ENCODE measurements at regions not wholly inside any gene's neighbourhood (a gene's known extent, or its start where the extent isn't known, plus 50 kb on each side); places are given as distances from the start of the nearest gene placed in this dataset.
A peak's percentile ranks its signal among the peaks of the same experiment; 100 is the strongest.

DNA sequence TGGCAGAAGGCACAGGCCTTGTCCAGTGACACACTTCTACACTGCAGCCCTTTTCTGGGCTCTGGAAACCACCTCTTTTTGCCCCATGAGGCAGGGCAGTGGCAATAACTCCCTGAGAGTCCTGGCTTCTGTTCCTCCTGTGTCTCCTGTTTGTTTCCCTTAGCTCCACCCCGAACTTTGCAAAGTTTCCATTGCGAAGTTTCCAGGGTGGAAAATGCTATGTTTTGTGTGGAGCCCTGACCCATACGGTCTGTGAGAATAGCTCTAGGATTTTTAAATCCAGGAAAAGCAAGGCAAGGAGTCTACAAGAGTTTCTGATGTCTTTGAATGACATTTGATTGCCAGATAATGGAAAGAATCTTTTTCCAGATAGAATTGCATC is 92.2 kb upstream of the AKR1E2 start:
- Histone ChIP-seq H3K36me3 (no peaks in the 10 kb centered on the region), H3K4me3 (no peak overlapping the region), H3K9me3 (no peaks in the 10 kb centered on the region), H3K27me3 (no peaks in the 10 kb centered on the region), H3K4me1 (no peaks in the 10 kb centered on the region), H3K27ac (no peak overlapping the region)
- in situ Hi-C loops (cut with MboI; ENCODE audit: low pct_ligation_motif_present in 1 of 4, low pct_unique_long_range_greater_than_20kb in 1 of 4, low sequenced_read_pairs in 3 of 4): no loop called here
- intact Hi-C loops (cut with DNase I; ENCODE audit: low total_unique reads): no loop called here
- TF ChIP-seq, protein P1, sequence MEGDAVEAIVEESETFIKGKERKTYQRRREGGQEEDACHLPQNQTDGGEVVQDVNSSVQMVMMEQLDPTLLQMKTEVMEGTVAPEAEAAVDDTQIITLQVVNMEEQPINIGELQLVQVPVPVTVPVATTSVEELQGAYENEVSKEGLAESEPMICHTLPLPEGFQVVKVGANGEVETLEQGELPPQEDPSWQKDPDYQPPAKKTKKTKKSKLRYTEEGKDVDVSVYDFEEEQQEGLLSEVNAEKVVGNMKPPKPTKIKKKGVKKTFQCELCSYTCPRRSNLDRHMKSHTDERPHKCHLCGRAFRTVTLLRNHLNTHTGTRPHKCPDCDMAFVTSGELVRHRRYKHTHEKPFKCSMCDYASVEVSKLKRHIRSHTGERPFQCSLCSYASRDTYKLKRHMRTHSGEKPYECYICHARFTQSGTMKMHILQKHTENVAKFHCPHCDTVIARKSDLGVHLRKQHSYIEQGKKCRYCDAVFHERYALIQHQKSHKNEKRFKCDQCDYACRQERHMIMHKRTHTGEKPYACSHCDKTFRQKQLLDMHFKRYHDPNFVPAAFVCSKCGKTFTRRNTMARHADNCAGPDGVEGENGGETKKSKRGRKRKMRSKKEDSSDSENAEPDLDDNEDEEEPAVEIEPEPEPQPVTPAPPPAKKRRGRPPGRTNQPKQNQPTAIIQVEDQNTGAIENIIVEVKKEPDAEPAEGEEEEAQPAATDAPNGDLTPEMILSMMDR (IDR thresholded peaks at IDR 0.05): no peak
- TF ChIP-seq EP300 (IDR thresholded peaks at IDR 0.05; ENCODE audit: low read depth) (no peak), POLR2A (IDR thresholded peaks at IDR 0.05) (no peak), POLR2AphosphoS5 (IDR thresholded peaks at IDR 0.05) (no peak)
- WGBS, 2 donors (ENCODE audit: low coverage in 1 of 2): 72% methylated on average over 3 of the region's 3 CpGs; no CpG with 5 or more reads in 1 of the 2 donors
- DNase-seq: no peak

DNA sequence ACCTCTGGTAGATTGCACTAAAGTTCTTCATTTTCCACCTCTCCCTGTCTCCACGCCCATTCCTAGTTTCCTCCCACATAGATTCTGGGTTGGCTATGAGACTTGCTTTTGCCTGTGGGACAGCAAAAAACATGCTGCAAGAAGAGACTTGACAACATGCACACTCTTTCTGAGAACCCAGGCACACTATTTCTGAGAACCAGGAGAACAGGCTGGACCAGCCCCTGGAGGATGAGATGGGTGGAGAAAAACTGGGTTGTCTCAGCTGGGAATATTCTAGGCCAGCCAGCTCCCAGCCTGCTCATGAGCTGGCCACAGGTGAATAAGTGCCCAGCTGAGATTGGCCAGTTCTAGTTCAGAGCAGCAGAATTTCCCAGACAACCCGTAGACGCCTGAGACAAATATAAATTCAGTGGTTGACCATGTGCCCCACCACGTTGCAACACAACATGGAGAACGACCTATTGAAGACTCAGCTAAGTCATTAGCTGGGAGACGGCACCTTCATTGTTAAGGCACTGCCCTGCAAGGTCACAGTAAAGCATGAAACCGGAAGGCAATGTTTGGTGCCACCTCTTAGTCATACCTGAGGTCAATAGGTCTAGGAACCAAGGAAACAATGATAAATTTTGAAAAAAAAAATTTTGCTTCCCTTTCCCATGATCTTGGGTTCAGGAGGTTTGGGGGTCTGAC is 92.7 kb upstream of the AKR1E2 start:
- intact Hi-C loops (cut with DNase I; ENCODE audit: low total_unique reads) (no loop called here), in situ Hi-C loops (cut with MboI; ENCODE audit: low pct_ligation_motif_present in 1 of 4, low pct_unique_long_range_greater_than_20kb in 1 of 4, low sequenced_read_pairs in 3 of 4) (no loop called here)
- no peak overlapping the region for H3K4me3 ChIP-seq
- H3K9me3 ChIP-seq: no peaks in the 10 kb centered on the region
- no peaks in the 10 kb centered on the region for H3K27me3 ChIP-seq
- DNase-seq: no peak
- 80 to 83% methylated on average over 1 to 7 of the region's 7 CpGs for WGBS, 2 donors (ENCODE audit: low coverage in 1 of 2)
- no peaks in the 10 kb centered on the region for H3K36me3 ChIP-seq
- TF ChIP-seq, protein P1 (IDR thresholded peaks at IDR 0.05): no peak
- TF ChIP-seq POLR2A (IDR thresholded peaks at IDR 0.05) (no peak), EP300 (IDR thresholded peaks at IDR 0.05; ENCODE audit: low read depth) (no peak), POLR2AphosphoS5 (IDR thresholded peaks at IDR 0.05) (no peak)
- H3K4me1 ChIP-seq: no peaks in the 10 kb centered on the region
- H3K27ac ChIP-seq: no peak overlapping the region

DNA sequence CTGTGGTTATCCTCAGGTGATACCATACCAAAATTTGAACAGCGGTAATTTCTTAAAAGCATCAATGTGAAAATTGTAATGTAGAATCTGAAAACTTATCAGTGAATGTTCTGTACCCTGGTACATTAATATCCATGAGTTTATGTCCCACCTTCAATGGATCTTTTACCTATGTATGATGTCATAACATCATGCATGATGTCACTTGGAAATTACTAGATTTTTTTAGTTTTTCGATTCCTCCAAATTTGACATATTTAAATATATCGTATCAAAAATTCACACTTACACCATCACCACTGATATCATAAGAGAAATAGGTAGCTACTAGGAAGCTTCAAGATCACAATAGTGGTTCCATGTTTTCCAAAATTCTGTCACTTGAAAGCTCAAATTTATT is 95.0 kb upstream of the AKR1E2 start:
- no peak overlapping the region for H3K4me3 ChIP-seq
- DNase-seq: no peak
- no peaks in the 10 kb centered on the region for H3K36me3 ChIP-seq
- H3K4me1 ChIP-seq: peaks cover 0 to 5% (median 2%) of the 10 kb centered on the region in 4 donors
- 95 to 97% methylated on average over 3 of the region's 3 CpGs for WGBS, 2 donors (ENCODE audit: low coverage in 1 of 2)
- H3K27ac ChIP-seq: no peak overlapping the region
- in situ Hi-C loops (cut with MboI; ENCODE audit: low pct_ligation_motif_present in 1 of 4, low pct_unique_long_range_greater_than_20kb in 1 of 4, low sequenced_read_pairs in 3 of 4): no loop called here
- TF ChIP-seq, protein P1 (IDR thresholded peaks at IDR 0.05): no peak
- no peak for TF ChIP-seq POLR2AphosphoS5 (IDR thresholded peaks at IDR 0.05)
- no peak for TF ChIP-seq EP300 (IDR thresholded peaks at IDR 0.05; ENCODE audit: low read depth)
- no peak for TF ChIP-seq POLR2A (IDR thresholded peaks at IDR 0.05)
- H3K9me3 ChIP-seq: no peaks in the 10 kb centered on the region
- H3K27me3 ChIP-seq: no peaks in the 10 kb centered on the region
- intact Hi-C loops (cut with DNase I; ENCODE audit: low total_unique reads): no loop called here

DNA sequence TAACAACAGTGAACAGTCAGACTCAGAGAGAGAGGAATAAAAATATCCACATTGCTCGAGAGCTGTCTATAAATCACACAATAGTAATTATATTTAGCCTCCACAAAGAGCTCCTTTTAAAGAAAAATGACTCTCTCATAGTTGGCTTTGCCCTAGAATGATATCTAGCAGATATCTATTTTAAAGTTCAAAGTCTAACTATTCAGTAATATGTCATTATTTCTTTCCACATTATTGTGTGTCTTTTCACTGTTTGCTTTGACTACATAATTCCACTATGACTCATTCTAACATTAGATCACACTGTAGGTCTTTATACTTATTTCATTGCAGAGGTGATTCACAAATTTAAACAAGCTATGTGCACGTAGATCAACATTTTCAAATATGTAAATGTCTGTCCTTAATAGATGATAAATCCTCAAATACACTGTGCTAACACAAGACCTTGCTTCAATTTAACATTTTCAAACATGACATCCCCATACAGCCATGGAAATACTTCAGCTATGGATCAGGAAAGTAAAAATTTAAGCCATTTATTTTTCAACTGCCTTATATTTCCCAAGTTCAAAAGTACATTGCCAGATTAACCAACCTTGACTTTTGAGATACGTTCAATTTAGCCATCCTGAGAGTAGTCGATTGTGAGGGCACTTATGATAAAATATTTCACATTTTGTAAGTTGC is 99.9 kb upstream of the AKR1E2 start:
- WGBS, 2 donors (ENCODE audit: low coverage in 1 of 2): 56 to 58% methylated on average over 4 of the region's 4 CpGs
- H3K27me3 ChIP-seq: no peaks in the 10 kb centered on the region
- intact Hi-C loops (cut with DNase I; ENCODE audit: low total_unique reads): no loop called here
- peaks cover 0 to 10% (median 5%) of the 10 kb centered on the region in 4 donors for H3K4me1 ChIP-seq
- no peak for DNase-seq
- no peak overlapping the region for H3K4me3 ChIP-seq
- TF ChIP-seq POLR2AphosphoS5 (IDR thresholded peaks at IDR 0.05) (peak in 2 of 3 donors; percentile 13 to 44), POLR2A (IDR thresholded peaks at IDR 0.05) (no peak), EP300 (IDR thresholded peaks at IDR 0.05; ENCODE audit: low read depth) (no peak)
- TF ChIP-seq, protein P1 (IDR thresholded peaks at IDR 0.05): no peak
- no peaks in the 10 kb centered on the region for H3K9me3 ChIP-seq
- no peaks in the 10 kb centered on the region for H3K36me3 ChIP-seq
- H3K27ac ChIP-seq: peak overlapping the region in 1 of 4 donors; percentile 20
- in situ Hi-C loops (cut with MboI; ENCODE audit: low pct_ligation_motif_present in 1 of 4, low pct_unique_long_range_greater_than_20kb in 1 of 4, low sequenced_read_pairs in 3 of 4): no loop called here
